ENCODE measurements at regions not wholly inside any gene's neighbourhood (a gene's known extent, or its start where the extent isn't known, plus 50 kb on each side); places are given as distances from the start of the nearest gene placed in this dataset.

DNA sequence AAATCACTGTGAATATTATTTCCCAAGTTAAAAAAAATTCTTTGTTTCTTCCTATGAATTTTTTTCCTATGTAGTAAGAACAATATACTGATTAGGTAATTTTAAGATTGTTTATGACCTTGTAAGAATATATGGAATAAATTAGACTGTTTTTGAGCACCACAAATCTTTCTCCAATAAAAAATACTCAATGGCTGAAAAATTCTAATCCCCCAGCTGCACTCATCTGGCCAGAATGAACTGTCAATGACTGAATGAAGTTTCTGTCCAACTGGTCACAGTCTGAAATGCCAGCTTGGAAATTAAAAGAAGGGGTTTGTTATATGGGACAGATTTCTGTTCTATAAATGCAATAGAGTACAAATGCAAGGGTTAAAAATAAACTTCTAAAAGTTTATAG lies 569.5 kb upstream of the SEMA6A start:
- TF ChIP-seq, protein P1, sequence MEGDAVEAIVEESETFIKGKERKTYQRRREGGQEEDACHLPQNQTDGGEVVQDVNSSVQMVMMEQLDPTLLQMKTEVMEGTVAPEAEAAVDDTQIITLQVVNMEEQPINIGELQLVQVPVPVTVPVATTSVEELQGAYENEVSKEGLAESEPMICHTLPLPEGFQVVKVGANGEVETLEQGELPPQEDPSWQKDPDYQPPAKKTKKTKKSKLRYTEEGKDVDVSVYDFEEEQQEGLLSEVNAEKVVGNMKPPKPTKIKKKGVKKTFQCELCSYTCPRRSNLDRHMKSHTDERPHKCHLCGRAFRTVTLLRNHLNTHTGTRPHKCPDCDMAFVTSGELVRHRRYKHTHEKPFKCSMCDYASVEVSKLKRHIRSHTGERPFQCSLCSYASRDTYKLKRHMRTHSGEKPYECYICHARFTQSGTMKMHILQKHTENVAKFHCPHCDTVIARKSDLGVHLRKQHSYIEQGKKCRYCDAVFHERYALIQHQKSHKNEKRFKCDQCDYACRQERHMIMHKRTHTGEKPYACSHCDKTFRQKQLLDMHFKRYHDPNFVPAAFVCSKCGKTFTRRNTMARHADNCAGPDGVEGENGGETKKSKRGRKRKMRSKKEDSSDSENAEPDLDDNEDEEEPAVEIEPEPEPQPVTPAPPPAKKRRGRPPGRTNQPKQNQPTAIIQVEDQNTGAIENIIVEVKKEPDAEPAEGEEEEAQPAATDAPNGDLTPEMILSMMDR (IDR thresholded peaks at IDR 0.05), result no peak
- TF ChIP-seq EZH2 (IDR thresholded peaks at IDR 0.05) (no peak), EZH2phosphoT487 (IDR thresholded peaks at IDR 0.05) (no peak)

Data from neural progenitor cell (in vitro differentiated cells).